ENCODE measurements at regions not wholly inside any gene's neighbourhood (a gene's known extent, or its start where the extent isn't known, plus 50 kb on each side); places are given as distances from the start of the nearest gene placed in this dataset.
"Not testable (repeated sequence)": the region's sequence is repeated elsewhere in the genome, so short reads cannot be mapped to it uniquely, and the experiment has no call there.

DNA sequence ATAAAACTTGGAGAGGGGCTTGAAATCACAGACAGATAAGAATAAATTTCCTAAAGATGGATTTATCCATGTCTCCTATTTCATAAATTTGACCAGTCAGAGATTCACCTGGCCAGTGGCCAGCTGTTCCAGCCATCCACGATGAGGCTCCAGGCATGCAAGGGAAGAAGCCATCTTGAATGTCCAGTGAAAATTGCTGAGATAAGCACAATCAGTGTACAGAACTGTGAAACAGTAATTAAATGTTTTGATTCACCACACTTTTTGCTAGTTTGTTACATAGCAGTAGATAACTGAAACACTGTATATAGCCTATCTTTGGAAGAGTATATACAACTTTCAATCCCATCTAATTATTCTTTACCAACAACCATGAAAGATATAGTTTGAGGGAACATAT lies 163.5 kb downstream of the HINT1 start:
- DNase-seq, result no peak

- no peak for DNase-seq
These were observed 164.8 kb downstream of the HINT1 start for GRCh38 chr5:131000289-131000688.

GRCh38 chr5:130996720-130997119 lies 168.3 kb downstream of the HINT1 start:
- not testable (repeated sequence) for DNase-seq

- no peak for DNase-seq
These were observed 169.2 kb downstream of the HINT1 start for GRCh38 chr5:130995851-130996250.

DNA sequence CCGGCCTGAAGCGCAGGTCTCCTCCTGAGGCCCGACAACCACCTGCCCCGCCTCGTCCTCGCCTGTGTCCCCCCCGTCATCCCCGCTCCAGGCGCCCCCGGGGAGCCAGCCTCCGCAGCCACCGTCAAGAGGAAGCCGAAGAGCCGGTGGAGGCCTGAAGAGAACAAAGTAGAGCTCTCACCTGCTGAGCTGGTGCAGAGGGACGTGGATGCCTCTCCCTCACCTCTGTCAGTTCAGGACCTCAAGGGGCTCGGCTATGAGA lies 169.9 kb downstream of the HINT1 start:
- DNase-seq, result no peak

DNA sequence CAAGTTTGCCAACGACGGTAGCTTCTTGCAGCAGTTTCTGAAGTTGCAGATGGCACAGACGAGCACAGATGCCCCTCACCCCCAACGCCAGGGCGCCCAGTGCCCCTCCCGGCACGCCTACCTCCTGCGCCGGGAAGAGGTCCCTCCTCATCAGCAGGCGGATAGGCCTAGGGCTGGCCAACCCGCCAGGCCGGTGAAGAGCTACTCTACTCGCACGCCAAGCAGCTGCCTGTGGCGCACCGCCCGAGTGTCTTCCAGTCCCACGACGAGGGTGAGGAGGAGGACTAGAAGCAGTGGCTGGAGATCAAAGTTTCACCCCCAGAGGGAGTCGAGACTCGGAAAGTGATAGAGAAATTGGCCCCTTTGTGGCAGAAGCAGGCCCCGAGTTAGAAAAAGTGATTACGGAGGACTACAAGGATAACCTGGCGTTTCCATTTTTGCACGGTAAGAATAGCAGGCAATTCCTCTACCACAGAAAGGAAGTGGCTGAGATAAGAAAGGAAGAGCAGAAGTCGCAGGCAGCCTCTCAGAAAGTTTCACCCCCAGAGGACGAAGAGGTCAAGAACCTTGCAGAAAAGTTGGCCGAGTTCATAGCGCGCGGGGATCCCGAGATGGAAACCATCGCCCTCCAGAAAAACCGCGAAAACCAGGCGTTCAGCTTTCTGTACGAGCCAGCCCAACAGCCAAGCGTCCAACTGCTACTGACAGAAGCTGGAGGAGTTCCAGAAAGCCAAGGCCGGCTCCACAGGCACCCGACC lies 170.4 kb downstream of the HINT1 start:
- DNase-seq, result no peak

DNA sequence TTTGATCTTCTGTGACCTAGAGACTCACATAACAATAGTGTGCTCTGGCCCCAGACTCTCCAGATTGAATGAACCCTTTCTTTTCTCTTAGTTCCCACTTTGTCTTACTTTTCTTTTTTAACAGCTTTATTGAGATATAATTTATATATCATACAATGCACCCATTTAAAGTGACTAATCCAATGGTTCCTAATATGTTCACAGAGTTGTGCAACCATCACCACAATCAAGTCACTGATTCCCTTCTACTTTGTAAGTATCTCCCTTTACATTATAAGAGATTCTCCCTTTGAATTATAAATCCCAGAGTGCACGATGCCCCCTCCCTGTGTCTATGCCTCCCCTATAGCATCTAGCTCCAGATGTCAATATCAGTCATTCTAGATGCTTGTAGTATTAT lies 172.4 kb downstream of the HINT1 start:
- no peak for DNase-seq

- DNase-seq, result peak; percentile 57
These were observed 173.0 kb downstream of the HINT1 start for GRCh38 chr5:130992095-130992494.

DNA sequence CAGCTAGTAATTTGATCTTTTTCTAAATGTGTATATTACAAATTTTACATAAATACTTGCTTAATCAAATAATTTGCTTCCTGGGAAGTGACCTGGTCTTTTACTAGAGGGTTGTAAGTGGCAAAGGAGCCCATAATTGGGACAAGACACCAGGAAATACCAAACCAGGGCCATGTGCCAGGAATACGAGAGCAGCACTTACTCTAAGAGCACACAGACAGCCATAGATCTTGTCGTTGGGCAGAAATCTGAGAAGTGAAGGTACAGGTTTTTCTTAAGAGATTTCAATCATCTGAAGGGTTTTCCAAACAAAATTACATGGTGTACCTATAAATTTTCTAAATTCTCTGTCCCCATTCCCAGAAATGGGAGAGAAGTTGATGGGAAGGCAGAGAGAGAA lies 179.3 kb downstream of the HINT1 start:
- DNase-seq, result no peak

DNA sequence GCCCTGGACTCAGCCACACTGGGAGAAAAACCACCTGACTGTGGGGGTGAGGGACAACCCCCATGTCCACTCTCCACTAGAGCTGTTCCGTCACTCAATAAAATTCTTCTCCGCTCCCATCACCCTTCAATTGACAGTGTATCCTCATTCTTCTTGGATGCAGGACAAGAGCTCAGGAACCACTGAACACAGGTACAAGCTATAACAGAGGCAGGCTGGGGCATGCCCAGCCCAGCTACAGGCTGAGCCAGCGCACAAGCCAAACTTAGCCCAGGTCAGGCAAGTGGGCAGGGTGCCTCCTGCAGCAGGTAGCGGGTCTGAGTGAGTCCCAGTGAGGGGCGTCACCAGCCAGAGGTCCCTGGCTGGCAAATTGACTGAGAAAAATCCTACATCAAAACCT lies 183.4 kb downstream of the HINT1 start:
- no peak for DNase-seq

- DNase-seq, result no peak
These were observed 186.6 kb downstream of the HINT1 start for GRCh38 chr5:130978475-130978874.

GRCh38 chr5:130976493-130976892 lies 188.6 kb downstream of the HINT1 start:
- no peak for DNase-seq

DNA sequence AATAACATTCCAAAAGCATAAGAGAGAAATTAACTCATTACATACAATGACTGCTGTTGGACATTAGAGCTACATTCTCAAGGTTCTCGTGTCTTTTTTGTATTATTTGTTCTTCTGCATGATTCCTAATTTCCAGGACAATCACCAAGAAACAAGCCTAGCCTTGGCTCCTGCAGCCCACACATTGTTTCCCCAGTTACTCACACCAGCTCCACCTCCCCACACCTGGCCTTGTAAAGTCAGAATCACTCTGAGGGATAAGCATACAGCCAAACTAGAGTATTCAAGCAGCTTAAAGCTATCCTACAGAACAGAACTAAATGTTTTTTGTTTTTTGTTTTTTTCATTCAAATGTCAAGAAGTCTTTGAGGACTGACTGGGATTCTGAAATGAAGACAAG lies 189.2 kb downstream of the HINT1 start:
- no peak for DNase-seq

GRCh38 chr5:130975299-130975698 lies 189.8 kb downstream of the HINT1 start:
- DNase-seq, result no peak

DNA sequence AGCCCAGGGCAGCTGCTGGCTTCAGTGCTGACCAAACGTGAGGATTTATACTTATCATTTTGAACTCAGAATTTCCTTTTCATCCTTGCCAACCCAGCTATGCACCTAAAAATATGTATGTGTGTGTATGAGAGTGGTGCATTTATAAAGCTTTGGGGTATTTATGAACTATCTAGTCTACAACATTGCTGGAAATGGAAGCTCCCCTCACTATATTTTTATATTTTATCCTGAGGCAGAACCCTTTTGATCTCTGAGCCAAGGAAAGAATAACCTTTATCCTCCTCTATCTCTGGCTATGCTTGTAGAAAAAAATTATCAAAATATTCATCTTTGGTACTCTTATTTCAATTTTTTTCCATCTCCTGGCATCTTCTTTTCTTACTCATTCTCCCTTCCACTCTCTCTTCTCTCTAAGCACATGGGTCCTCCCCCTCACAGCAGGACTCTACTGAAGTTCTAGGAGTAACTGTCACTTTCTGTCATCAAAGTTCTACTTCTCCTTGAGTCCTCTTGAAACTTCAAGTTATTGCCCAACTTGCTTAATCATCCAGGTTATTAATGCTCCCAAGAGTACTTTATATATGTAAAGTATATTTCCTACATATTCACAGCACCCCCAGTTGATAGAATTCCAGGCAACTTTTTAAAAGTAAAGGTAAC lies 190.9 kb downstream of the HINT1 start:
- DNase-seq, result no peak

DNA sequence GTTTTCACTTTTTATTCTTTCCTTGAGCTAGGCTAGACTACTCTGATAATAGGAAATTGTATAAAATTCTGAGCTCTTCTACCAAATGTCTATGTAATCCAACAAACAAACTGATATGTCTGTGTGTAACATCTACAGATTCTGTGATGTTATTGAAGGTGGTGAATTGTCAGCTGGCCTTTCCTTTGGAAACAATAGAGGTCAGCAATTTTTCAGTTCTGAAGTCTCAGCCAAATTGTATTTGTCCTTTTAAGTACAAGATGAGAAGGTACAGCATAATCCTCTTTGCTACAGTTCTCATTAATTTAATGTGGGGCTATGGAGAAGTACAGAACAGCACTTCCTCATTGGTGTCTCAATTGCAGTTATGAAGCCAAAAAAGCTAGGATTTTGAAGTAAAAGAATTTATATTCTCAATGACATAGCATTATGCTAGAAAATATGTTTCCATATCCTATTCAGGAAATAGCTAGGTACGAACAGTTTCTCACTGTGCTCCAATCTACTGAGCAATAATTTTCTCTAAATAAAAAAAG lies 198.0 kb downstream of the HINT1 start:
- DNase-seq, result no peak

DNA sequence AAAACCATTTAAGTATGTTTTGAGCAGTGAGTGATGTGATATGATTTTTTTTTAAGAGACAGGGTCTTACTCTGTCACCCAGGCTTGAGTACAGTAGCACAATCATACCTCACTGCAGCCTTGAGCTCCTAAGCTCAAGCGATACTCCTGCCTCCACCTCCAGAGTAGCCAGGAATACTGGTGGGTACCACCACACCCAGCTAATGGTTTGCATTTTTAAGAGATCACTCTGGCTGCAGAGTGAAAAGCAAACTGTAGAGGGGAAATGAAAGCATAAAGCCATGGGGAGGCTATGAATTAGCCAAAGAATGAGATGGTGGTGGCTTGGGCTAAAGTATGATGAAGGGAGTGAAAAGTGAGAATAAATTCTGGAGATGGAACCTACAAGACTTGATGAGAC lies 199.1 kb downstream of the HINT1 start:
- no peak for DNase-seq

- no peak for DNase-seq
These were observed 199.7 kb downstream of the HINT1 start for GRCh38 chr5:130965360-130965759.

DNA sequence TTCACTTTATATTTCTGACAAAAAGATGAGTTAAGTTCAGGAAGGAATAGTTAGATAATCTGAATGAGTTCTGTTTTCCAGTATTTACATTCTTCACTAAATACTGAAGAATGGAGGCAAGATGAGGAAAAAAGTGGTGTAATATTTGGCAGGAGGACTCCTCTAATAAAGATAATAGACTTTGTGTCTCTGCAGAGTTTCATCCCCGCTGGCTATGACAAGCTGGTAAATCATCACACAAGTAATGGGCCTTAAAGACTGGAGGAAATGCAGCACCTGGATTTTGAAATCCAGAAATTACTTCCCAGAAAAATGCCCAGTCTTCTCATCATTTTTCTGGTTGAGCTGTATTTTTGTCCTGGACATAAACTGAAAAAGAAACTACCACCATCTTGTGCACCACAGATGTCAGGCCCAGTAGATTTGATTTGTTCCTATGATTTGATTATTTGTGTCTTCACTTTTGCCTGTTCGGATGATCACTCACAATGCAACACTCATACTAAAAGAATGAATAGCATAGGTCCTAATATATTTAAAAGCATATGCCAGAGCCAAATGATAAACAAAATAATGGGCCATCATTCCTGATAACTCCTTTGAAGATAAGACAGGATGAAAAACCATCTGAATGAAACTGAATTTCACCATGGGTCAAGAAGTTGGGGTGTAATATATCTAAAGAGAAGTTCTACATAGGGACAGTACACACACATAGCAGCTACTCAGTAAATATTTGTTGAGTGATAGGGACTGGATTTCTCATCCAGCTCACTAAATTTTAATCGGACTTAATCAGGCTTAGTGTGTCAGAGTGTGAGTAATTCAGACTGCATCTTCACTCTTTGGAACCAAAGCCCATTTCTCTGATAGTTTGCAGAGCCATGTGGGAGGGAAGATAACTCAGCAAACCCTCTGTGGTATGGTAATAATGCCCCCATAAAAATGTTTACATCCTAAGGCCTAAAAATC lies 200.5 kb downstream of the HINT1 start:
- DNase-seq, result no peak

- DNase-seq, result no peak
These were observed 201.3 kb downstream of the HINT1 start for GRCh38 chr5:130963798-130964197.

GRCh38 chr5:130957151-130957550 lies 207.9 kb downstream of the HINT1 start:
- DNase-seq, result no peak

- DNase-seq, result no peak
These were observed 210.0 kb downstream of the HINT1 start for GRCh38 chr5:130955041-130955440.

GRCh38 chr5:130954336-130954735 lies 210.7 kb downstream of the HINT1 start:
- DNase-seq, result no peak

- DNase-seq, result no peak
These were observed 226.0 kb downstream of the HINT1 start for GRCh38 chr5:130939059-130939458.

Data from HCEC 1CT (cell line).